ENCODE measurements at regions not wholly inside any gene's neighbourhood (a gene's known extent, or its start where the extent isn't known, plus 50 kb on each side); places are given as distances from the start of the nearest gene placed in this dataset.

- Histone ChIP-seq H3K36me3 (no peaks in the 10 kb centered on the region), H3K27me3 (peaks cover 0 to 41% (median 0%) of the 10 kb centered on the region in 4 donors), H3K9me3 (peaks cover 0 to 6% (median 0%) of the 10 kb centered on the region in 4 donors), H3K4me1 (no peaks in the 10 kb centered on the region), H3K27ac (replicated peaks in 1 of 4) (no peak overlapping the region), H3K4me3 (no peak overlapping the region)
- no peak for TF ChIP-seq POLR2A (IDR thresholded peaks at IDR 0.05; ENCODE audit: low read depth)
- no peak for TF ChIP-seq CTCF (IDR thresholded peaks at IDR 0.05)
- no peak for TF ChIP-seq POLR2AphosphoS5 (IDR thresholded peaks at IDR 0.05)
- TF ChIP-seq EP300 (IDR thresholded peaks at IDR 0.05), result no peak
- intact Hi-C loops (cut with DNase I), result no loop called here
- 69% methylated on average over 3 of the region's 3 CpGs for WGBS
- peak; percentile 42 for DNase-seq (ENCODE audit: extremely low spot score)
These were observed 180.9 kb upstream of the ZNF507 start for GRCh38 chr19:32164384-32164992.

- no peaks in the 10 kb centered on the region for H3K4me1 ChIP-seq
- TF ChIP-seq POLR2A (IDR thresholded peaks at IDR 0.05; ENCODE audit: low read depth), result no peak
- no peak for TF ChIP-seq CTCF (IDR thresholded peaks at IDR 0.05)
- no peak for TF ChIP-seq POLR2AphosphoS5 (IDR thresholded peaks at IDR 0.05)
- H3K27me3 ChIP-seq, result peaks cover 0 to 44% (median 0%) of the 10 kb centered on the region in 4 donors
- no peak overlapping the region for H3K27ac ChIP-seq (replicated peaks in 1 of 4)
- no peak overlapping the region for H3K4me3 ChIP-seq
- DNase-seq (ENCODE audit: extremely low spot score), result no peak
- 70% methylated on average over 10 of the region's 11 CpGs for whole genome bisulfite sequencing
- H3K9me3 ChIP-seq, result peaks cover 0 to under 1% (median 0%) of the 10 kb centered on the region in 4 donors
- intact Hi-C loops (cut with DNase I), result no loop called here
- no peaks in the 10 kb centered on the region for H3K36me3 ChIP-seq
These were observed 180.3 kb upstream of the ZNF507 start for GRCh38 chr19:32165141-32165540.

- intact Hi-C loops (cut with DNase I), result no loop called here
- WGBS, result 75% methylated on average over 16 of the region's 16 CpGs
- Histone ChIP-seq H3K4me1 (no peaks in the 10 kb centered on the region), H3K9me3 (no peaks in the 10 kb centered on the region), H3K27ac (replicated peaks in 1 of 4) (no peak overlapping the region), H3K4me3 (no peak overlapping the region), H3K27me3 (peaks cover 0 to 44% (median 0%) of the 10 kb centered on the region in 4 donors), H3K36me3 (no peaks in the 10 kb centered on the region)
- TF ChIP-seq POLR2A (IDR thresholded peaks at IDR 0.05; ENCODE audit: low read depth), result no peak
- DNase-seq (ENCODE audit: extremely low spot score), result peak; percentile 72
These were observed 179.7 kb upstream of the ZNF507 start for GRCh38 chr19:32165750-32166149.

GRCh38 chr19:32166238-32166637, 179.2 kb upstream of the ZNF507 start:
- H3K27ac ChIP-seq (replicated peaks in 1 of 4), result no peak overlapping the region
- no peaks in the 10 kb centered on the region for H3K36me3 ChIP-seq
- TF ChIP-seq POLR2A (IDR thresholded peaks at IDR 0.05; ENCODE audit: low read depth), result no peak
- TF ChIP-seq POLR2AphosphoS5 (IDR thresholded peaks at IDR 0.05), result no peak
- TF ChIP-seq CTCF (IDR thresholded peaks at IDR 0.05), result no peak
- no peak for TF ChIP-seq EP300 (IDR thresholded peaks at IDR 0.05)
- H3K4me1 ChIP-seq, result no peaks in the 10 kb centered on the region
- peaks cover 0 to 44% (median 0%) of the 10 kb centered on the region in 4 donors for H3K27me3 ChIP-seq
- peak; percentile 83 for DNase-seq (ENCODE audit: extremely low spot score)
- no peak overlapping the region for H3K4me3 ChIP-seq
- intact Hi-C loops (cut with DNase I), result no loop called here
- no peaks in the 10 kb centered on the region for H3K9me3 ChIP-seq
- WGBS, result 61% methylated on average over 9 of the region's 9 CpGs

GRCh38 chr19:32168111-32168510, 177.3 kb upstream of the ZNF507 start:
- WGBS, result 85% methylated on average over 4 of the region's 4 CpGs
- no peak overlapping the region for H3K4me3 ChIP-seq
- no peaks in the 10 kb centered on the region for H3K9me3 ChIP-seq
- H3K27ac ChIP-seq (replicated peaks in 1 of 4), result no peak overlapping the region
- H3K36me3 ChIP-seq, result no peaks in the 10 kb centered on the region
- DNase-seq (ENCODE audit: extremely low spot score), result peak; percentile 75
- intact Hi-C loops (cut with DNase I), result no loop called here
- peaks cover 0 to 44% (median 0%) of the 10 kb centered on the region in 4 donors for H3K27me3 ChIP-seq
- no peak for TF ChIP-seq POLR2A (IDR thresholded peaks at IDR 0.05; ENCODE audit: low read depth)
- TF ChIP-seq EP300 (IDR thresholded peaks at IDR 0.05), result no peak
- no peak for TF ChIP-seq CTCF (IDR thresholded peaks at IDR 0.05)
- no peak for TF ChIP-seq POLR2AphosphoS5 (IDR thresholded peaks at IDR 0.05)
- no peaks in the 10 kb centered on the region for H3K4me1 ChIP-seq

Measured in esophagus muscularis mucosa (tissue), 4 donors.